Fibroblast of lung (primary cell): ENCODE measurements at regions not wholly inside any gene's neighbourhood (a gene's known extent, or its start where the extent isn't known, plus 50 kb on each side); places are given as distances from the start of the nearest gene placed in this dataset.

Experiments used
- DNase-seq, 2 donors: peaks; one replicate each; pipeline versions ENCODE4 v3.0.0 to v3.0.0-alpha.2; 2010; ENCODE audit warnings: low read depth in 2 of 2
- H2AFZ ChIP-seq: 2 replicates; pipeline ENCODE4 v1.5.1; 2012; ENCODE audit warnings: low read length, control low read depth, inconsistent platforms
- H3K27ac ChIP-seq: 2 replicates; pipeline ENCODE4 v1.5.1; 2011; ENCODE audit warnings: low read length, control low read depth; ENCODE audit not compliant: insufficient read depth
- H3K27me3 ChIP-seq: 2 replicates; pipeline ENCODE4 v1.5.1; 2011; ENCODE audit warnings: mild to moderate bottlenecking, low read length; ENCODE audit not compliant: control insufficient read depth, insufficient read depth
- H3K36me3 ChIP-seq: 2 replicates; pipeline ENCODE4 v1.5.1; 2011; ENCODE audit warnings: low read length; ENCODE audit not compliant: control insufficient read depth, insufficient read depth
- H3K4me1 ChIP-seq: 2 replicates; pipeline ENCODE4 v1.5.1; 2011; ENCODE audit warnings: low read length; ENCODE audit not compliant: control insufficient read depth, insufficient read depth; ENCODE audit errors: extremely low read depth
- H3K4me2 ChIP-seq: 2 replicates; pipeline ENCODE4 v1.5.1; 2011; ENCODE audit warnings: low read length, control low read depth; ENCODE audit not compliant: insufficient read depth; ENCODE audit errors: extremely low read depth
- H3K4me3 ChIP-seq, 4 experiments: fragments of 200-600 bp in 1 of 4; sonication (generic) in 1 of 4; replicated peaks in 1 of 4; 2 replicates each; pipeline ENCODE4 v1.5.1; 2011 to 2016; ENCODE audit warnings: low read length in 4 of 4, low read depth in 3 of 4, mild to moderate bottlenecking in 3 of 4, control low read depth in 2 of 4, inconsistent platforms in 1 of 4, mixed read lengths in 1 of 4; ENCODE audit not compliant: insufficient read depth in 1 of 4; ENCODE audit errors: control extremely low read depth in 1 of 4
- H3K79me2 ChIP-seq: 2 replicates; pipeline ENCODE4 v1.5.1; 2012; ENCODE audit warnings: mild to moderate bottlenecking, low read length, inconsistent platforms; ENCODE audit not compliant: control insufficient read depth, insufficient read depth
- H3K9ac ChIP-seq: 2 replicates; pipeline ENCODE4 v1.5.1; 2011; ENCODE audit warnings: mild to moderate bottlenecking, low read length, control low read depth; ENCODE audit not compliant: insufficient read depth
- H3K9me3 ChIP-seq: 2 replicates; pipeline ENCODE4 v1.5.1; 2012; ENCODE audit warnings: low read depth, low read length; ENCODE audit not compliant: control insufficient read depth, insufficient read depth
- H4K20me1 ChIP-seq: 2 replicates; pipeline ENCODE4 v1.5.1; 2011; ENCODE audit warnings: low read length; ENCODE audit not compliant: control insufficient read depth, insufficient read depth; ENCODE audit errors: extremely low read depth
- EZH2 ChIP-seq: IDR thresholded peaks from 2 replicates; pipeline ENCODE4 v1.5.1; 2012; ENCODE audit warnings: low read length, control low read depth, mild to moderate bottlenecking; ENCODE audit errors: missing control alignments
- TF ChIP-seq, protein P1 (sequence below), 2 donors: IDR thresholded peaks in 1 of 2; conservative IDR thresholded peaks in 1 of 2; 1 replicate in 1 of 2; 2 replicates in 1 of 2; pipeline ENCODE4 v1.5.1; 2011 to 2012; ENCODE audit warnings: low read length in 2 of 2, control low read depth in 1 of 2, inconsistent platforms in 1 of 2, low read depth in 1 of 2, mild to moderate bottlenecking in 1 of 2

DNA sequence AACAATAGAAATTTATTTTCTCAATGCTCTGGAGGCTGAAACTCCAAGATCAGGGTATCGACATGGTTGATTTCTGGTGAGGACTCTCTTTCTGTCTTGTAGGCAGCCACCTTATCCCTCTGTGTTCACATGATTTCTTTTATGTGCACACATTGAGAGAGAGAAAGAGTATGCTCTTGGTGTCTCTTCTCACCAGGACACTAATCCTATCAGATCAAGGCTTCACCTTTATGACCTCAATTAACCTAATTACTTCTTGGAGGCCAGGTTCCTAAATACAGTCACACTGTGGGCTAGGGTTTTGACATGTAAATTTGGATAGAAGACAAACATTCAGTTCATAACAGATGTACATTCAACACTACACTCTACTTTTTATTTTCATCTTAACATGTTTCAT is 1094.2 kb upstream of the ADGRL2 start:
- Histone ChIP-seq H3K4me2 (no peak overlapping the region), H3K27ac (no peak overlapping the region), H2AFZ (no peak overlapping the region), H3K4me1 (no peaks in the 10 kb centered on the region), H3K27me3 (no peaks in the 10 kb centered on the region), H3K9ac (no peak overlapping the region), H4K20me1 (no peaks in the 10 kb centered on the region), H3K4me3 (no peak overlapping the region), H3K36me3 (no peaks in the 10 kb centered on the region), H3K9me3 (no peaks in the 10 kb centered on the region), H3K79me2 (no peaks in the 10 kb centered on the region)
- TF ChIP-seq, protein P1, sequence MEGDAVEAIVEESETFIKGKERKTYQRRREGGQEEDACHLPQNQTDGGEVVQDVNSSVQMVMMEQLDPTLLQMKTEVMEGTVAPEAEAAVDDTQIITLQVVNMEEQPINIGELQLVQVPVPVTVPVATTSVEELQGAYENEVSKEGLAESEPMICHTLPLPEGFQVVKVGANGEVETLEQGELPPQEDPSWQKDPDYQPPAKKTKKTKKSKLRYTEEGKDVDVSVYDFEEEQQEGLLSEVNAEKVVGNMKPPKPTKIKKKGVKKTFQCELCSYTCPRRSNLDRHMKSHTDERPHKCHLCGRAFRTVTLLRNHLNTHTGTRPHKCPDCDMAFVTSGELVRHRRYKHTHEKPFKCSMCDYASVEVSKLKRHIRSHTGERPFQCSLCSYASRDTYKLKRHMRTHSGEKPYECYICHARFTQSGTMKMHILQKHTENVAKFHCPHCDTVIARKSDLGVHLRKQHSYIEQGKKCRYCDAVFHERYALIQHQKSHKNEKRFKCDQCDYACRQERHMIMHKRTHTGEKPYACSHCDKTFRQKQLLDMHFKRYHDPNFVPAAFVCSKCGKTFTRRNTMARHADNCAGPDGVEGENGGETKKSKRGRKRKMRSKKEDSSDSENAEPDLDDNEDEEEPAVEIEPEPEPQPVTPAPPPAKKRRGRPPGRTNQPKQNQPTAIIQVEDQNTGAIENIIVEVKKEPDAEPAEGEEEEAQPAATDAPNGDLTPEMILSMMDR (conservative IDR thresholded peaks at IDR 0.05 in 1 of 2, IDR thresholded peaks at IDR 0.05 in 1 of 2; ENCODE audit: low read depth in 1 of 2, low read length in 2 of 2), result no peak
- TF ChIP-seq EZH2, result no peak
- no peak for DNase-seq

DNA sequence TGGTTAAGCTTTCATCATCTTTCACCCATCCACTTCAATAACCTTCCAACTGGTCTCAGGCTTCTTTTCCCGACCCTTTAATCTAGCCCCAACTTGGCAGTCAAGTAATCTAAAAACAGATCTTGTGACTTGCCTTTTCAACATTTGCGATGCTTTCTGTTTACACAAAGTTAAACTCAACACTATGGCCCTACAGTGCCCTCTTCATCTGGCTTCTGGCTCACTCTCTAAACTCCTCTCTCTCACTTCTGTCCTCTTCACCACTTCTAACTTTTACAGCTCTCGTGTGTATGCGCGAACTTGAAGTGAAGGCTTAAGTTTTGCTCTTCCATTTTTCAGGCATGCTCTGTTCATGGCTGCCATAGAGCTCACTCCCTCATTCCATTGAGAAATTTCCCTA is 1122.3 kb upstream of the ADGRL2 start:
- no peak overlapping the region for H3K9ac ChIP-seq
- H3K4me2 ChIP-seq, result no peak overlapping the region
- no peaks in the 10 kb centered on the region for H3K79me2 ChIP-seq
- H2AFZ ChIP-seq, result no peak overlapping the region
- no peaks in the 10 kb centered on the region for H3K9me3 ChIP-seq
- H3K4me1 ChIP-seq, result no peaks in the 10 kb centered on the region
- H3K4me3 ChIP-seq, result no peak overlapping the region
- H3K36me3 ChIP-seq, result no peaks in the 10 kb centered on the region
- no peak for DNase-seq
- TF ChIP-seq EZH2, result no peak
- TF ChIP-seq, protein P1 (conservative IDR thresholded peaks at IDR 0.05 in 1 of 2, IDR thresholded peaks at IDR 0.05 in 1 of 2; ENCODE audit: low read depth in 1 of 2, low read length in 2 of 2), result no peak
- no peak overlapping the region for H3K27ac ChIP-seq
- H4K20me1 ChIP-seq, result no peaks in the 10 kb centered on the region
- H3K27me3 ChIP-seq, result no peaks in the 10 kb centered on the region

DNA sequence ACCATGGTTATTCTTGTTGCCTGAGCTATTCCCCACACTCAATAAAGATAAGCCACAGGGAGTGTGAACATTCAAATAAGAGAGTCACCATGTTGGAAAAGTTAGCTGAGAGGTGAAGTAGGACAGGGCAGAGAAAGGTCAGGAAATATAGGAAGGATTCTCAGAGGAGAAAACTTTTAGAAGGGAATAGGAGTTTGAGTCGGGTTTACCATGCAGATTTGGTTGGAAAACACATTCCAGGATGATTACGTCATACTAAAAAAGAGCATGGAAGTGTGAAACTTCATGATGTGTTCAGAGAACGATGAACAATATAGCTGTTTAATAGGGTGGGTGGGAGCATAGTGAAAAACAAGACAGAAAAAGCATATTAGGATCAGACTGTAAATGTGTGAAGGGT is 1125.3 kb upstream of the ADGRL2 start:
- Histone ChIP-seq H3K27me3 (no peaks in the 10 kb centered on the region), H3K4me1 (no peaks in the 10 kb centered on the region), H4K20me1 (peaks cover 2% of the 10 kb centered on the region), H3K79me2 (no peaks in the 10 kb centered on the region), H3K36me3 (no peaks in the 10 kb centered on the region), H3K4me2 (no peak overlapping the region), H3K27ac (no peak overlapping the region), H3K9me3 (no peaks in the 10 kb centered on the region), H3K4me3 (no peak overlapping the region), H3K9ac (no peak overlapping the region), H2AFZ (no peak overlapping the region)
- TF ChIP-seq, protein P1 (conservative IDR thresholded peaks at IDR 0.05 in 1 of 2, IDR thresholded peaks at IDR 0.05 in 1 of 2; ENCODE audit: low read depth in 1 of 2, low read length in 2 of 2), result no peak
- TF ChIP-seq EZH2, result no peak
- peak; percentile 13 to 48 for DNase-seq
